SK-N-DZ (cell line): ENCODE measurements at regions not wholly inside any gene's neighbourhood (a gene's known extent, or its start where the extent isn't known, plus 50 kb on each side); places are given as distances from the start of the nearest gene placed in this dataset.
"Not testable (repeated sequence)": the region's sequence is repeated elsewhere in the genome, so short reads cannot be mapped to it uniquely, and the experiment has no call there.

Experiments
- DNase-seq: peaks from one replicate; pipeline ENCODE4 v3.0.0-alpha.2; 2015; ENCODE audit warnings: low spot score

DNA sequence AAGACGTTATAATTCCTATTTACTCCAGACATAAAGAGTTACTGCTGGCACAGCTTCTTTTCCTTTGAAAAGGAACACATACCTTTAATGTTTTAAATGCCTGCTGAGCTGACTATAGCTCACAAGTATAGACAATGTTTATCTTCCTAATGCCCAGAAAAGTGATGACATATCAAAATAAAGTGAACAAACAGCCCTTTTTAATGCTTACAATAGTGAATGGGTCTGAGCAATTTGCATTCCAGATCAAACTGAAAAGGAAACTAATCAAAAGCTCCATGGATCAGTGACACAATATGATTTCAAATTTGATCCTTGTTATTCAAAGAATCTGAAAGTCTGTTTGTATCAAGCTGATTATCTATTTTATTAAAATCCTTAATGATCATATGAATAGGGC lies 233.6 kb upstream of the SEMA3E start:
- DNase-seq: no peak

GRCh38 chr7:83879063-83879462 lies 230.1 kb upstream of the SEMA3E start:
- DNase-seq: no peak

DNA sequence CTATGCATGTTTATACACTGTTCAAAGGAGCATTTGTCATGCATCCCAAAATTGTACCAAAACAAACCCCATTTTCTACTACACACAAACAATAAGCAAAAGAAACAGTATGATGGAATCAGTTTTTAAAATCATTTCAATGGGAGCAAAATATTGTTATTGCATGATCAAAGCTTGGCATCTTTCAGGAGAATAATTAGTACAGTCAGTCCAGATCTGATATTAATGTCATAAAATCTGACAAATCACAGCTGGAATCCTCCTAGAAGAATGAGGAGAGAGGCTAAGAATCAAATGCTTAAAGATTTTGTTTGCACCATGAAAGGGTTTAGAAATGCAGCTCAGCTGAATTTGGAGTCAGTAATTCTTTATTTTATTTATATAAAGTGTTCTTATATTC lies 229.7 kb upstream of the SEMA3E start:
- no peak for DNase-seq

- no peak for DNase-seq
These were observed 227.7 kb upstream of the SEMA3E start for GRCh38 chr7:83876593-83876992.

DNA sequence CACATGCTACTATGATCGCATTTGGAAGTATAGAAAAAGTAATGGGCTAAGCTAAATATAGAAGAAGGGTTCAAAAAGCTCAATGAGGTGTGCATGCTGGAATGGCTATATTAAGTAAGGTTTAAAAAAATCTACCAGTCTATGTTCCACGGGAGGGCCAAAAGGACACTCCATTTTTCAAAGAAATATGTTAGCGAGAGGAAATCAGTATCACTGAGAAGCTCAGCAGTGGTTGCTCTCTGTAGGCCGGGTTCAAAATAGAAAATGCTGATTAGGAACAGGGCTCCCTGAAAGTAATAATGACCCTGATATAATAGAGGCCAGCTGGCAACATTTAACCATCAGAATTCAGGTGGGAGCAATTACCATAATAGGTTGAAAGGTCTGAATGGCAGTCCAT lies 224.5 kb upstream of the SEMA3E start:
- no peak for DNase-seq

DNA sequence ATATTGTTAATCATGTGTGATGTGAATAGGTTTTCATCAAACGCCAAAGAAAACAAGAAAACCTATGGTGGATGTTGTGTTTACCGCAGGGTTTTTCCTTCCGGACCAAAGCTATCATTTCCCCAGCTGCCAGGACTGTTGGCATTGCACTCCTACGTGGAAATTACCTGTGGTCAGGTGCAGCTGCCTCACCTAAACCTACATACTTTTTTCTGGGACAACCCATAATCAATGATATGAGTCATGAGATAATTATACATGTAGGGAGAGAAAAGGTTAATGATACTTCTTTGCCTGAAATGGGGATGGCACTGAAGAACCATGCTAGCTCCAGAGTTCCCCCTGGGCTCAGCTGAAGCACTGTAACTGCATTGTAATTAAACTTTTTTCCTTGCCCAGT lies 223.6 kb upstream of the SEMA3E start:
- no peak for DNase-seq

GRCh38 chr7:83870515-83870914 lies 221.6 kb upstream of the SEMA3E start:
- no peak for DNase-seq

DNA sequence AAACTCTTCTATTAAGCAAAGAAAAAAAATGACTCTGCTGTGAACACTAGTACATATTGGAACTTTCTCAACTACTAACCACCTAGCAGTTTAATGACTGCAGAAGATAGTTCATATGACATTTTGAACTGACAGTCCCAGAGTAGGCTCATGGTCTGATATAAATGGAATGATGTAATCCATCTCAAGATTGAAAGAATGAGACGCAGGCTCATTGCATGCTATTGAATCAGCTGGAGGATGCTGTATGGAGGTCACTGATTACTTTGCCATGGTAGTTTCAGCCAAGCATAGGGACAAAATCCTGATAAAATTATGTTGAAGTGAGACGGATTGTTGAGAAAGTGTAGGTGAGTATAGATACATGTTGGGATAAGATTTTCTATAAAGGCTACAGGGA lies 217.6 kb upstream of the SEMA3E start:
- no peak for DNase-seq

GRCh38 chr7:83864551-83864950 lies 215.6 kb upstream of the SEMA3E start:
- DNase-seq: no peak

- DNase-seq: no peak
These were observed 215.0 kb upstream of the SEMA3E start for GRCh38 chr7:83863906-83864305.

DNA sequence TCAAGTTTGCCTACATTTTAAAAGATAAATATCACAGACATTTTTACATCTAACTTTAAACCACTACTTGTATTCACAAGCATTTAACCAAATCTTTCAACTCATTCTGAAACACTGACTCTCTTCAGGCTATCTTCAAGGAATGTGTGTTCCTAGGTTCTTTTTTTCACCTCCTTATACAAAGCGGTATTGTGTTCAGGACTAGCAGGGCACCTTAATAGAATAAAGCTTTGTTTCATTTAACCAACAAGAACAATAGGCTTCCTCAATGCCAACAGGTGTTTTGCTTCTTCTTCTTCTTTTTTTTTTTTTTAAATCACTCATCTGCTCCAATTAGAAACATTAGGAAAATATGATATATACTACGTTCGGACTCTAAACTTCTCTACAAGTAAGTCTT lies 212.9 kb upstream of the SEMA3E start:
- no peak for DNase-seq

- DNase-seq: no peak
These were observed 210.9 kb upstream of the SEMA3E start for GRCh38 chr7:83859827-83860226.

DNA sequence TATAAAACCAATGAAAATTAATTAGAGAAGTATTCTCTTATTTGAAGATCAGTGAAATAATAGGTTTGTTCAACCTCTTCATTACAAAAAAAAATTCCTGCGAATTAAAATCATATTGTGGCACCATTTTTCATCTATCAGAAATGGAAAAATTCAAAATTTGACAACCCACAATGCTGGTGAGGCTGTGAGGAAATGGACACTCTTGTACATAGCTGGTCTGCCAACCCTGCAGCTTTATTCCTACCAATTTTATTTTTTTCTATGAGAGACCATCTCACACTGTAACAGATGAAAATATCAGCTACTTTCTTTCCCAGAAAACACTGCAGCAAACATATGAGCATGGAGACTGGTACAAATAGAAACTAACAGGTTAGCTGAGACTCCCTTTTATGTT lies 208.8 kb upstream of the SEMA3E start:
- no peak for DNase-seq

DNA sequence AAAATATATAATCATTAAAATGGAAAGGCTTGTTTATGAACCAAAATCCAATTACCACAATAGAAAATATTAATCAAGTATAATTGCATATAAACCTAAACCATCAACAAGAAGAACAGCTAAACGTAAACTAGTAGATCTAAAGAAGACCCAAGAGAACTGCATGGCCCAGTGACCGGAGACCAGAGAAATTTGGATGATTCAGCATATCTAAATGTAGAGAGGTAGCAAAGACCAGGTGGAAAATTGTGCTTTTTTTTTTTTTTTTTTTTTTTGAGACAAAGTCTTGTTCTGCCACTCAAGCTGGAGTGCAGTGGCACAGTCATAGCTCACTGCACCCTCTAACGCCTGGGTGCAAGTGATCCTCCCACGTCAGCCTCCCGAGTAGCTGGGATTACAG lies 207.2 kb upstream of the SEMA3E start:
- no peak for DNase-seq

DNA sequence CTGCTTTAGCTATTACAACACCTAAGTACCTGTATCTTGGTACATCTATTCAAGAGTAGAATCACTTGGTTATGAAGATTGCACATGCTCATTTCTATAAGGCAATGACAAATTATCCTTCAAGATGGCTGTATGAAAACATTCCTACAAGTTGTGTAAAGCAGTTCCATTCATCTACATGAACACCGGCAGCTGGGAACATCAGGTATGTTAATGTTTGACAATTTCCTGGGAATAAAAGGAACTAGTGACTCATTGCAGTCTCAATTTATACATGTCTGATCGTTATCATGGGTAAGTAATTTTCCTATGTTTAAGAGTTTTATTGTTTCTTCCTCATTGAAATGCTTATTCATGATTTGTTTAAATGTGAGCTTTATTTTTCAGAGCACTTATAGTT lies 203.2 kb upstream of the SEMA3E start:
- DNase-seq: no peak

- DNase-seq: no peak
These were observed 202.6 kb upstream of the SEMA3E start for GRCh38 chr7:83851551-83851950.

GRCh38 chr7:83850941-83851340 lies 202.0 kb upstream of the SEMA3E start:
- DNase-seq: no peak

- no peak for DNase-seq
These were observed 201.2 kb upstream of the SEMA3E start for GRCh38 chr7:83850125-83850524.

- DNase-seq: no peak
These were observed 200.2 kb upstream of the SEMA3E start for GRCh38 chr7:83849131-83849530.

GRCh38 chr7:83842894-83843293 lies 194.0 kb upstream of the SEMA3E start:
- DNase-seq: no peak

DNA sequence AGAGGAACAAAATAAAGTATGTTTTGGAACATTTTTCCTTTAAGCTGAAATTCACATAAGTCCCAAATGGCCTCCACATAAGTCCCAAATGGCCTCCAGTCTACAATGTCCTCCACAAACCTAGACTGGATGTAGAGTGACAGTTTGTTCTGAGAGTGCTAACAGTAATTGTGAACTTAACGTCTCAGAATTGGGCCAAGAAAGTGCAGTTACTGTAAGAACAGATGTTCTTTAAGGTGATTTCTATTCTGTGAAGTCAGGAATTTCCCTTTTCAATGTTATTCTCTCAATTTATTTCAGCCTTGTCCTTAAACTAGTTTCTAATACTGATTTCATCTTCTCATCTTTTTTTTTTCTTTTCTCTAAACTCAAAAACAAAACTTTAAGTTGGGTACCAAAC lies 188.7 kb upstream of the SEMA3E start:
- no peak for DNase-seq

- DNase-seq: no peak
These were observed 187.1 kb upstream of the SEMA3E start for GRCh38 chr7:83836028-83836427.

GRCh38 chr7:83835424-83835823 lies 186.5 kb upstream of the SEMA3E start:
- DNase-seq: no peak

- not testable (repeated sequence) for DNase-seq
These were observed 184.8 kb upstream of the SEMA3E start for GRCh38 chr7:83833721-83834120.

DNA sequence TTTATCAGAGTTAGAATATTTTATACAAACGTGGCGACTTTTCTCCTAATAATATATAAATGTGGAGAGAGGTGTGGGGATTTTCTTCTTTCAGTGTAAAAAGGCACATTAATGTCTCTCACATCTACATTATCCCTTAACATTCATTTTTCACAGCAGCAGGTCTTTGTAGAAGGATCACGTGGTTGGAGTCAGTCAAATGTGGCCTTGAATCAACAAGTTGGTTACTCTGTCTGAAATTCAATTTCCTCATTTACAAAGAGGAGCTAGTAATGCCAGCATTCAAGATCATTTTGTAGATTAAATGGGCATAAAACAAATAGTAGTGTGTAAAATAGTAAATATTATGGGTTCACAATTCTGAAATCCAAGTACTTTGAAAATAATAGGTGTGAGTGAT lies 183.1 kb upstream of the SEMA3E start:
- no peak for DNase-seq
